ENCODE measurements at regions not wholly inside any gene's neighbourhood (a gene's known extent, or its start where the extent isn't known, plus 50 kb on each side); places are given as distances from the start of the nearest gene placed in this dataset.

- DNase-seq (ENCODE audit: extremely low read depth, low read depth): no peak
- no peak for TF ChIP-seq CTCF (IDR thresholded peaks at IDR 0.05; ENCODE audit: low read depth, low read length)
Measured at GRCh38 chr16:8502446-8502845, 87.9 kb downstream of the TMEM114 start.

GRCh38 chr16:8500351-8500750 is 90.0 kb downstream of the TMEM114 start:
- TF ChIP-seq CTCF (IDR thresholded peaks at IDR 0.05; ENCODE audit: low read depth, low read length): no peak

GRCh38 chr16:8496364-8496763 is 93.9 kb downstream of the TMEM114 start:
- no peak for TF ChIP-seq CTCF (IDR thresholded peaks at IDR 0.05; ENCODE audit: low read depth, low read length)
- no peak for DNase-seq (ENCODE audit: extremely low read depth, low read depth)

More at GRCh38 chr16:8500351-8500750, 90.0 kb downstream of the TMEM114 start:
- no peak for DNase-seq (ENCODE audit: extremely low read depth, low read depth)

- DNase-seq (ENCODE audit: extremely low read depth, low read depth): no peak
- no peak for TF ChIP-seq CTCF (IDR thresholded peaks at IDR 0.05; ENCODE audit: low read depth, low read length)
Measured at GRCh38 chr16:8493972-8494371, 96.3 kb downstream of the TMEM114 start.

GRCh38 chr16:8492690-8493089 is 97.6 kb downstream of the TMEM114 start:
- TF ChIP-seq CTCF (IDR thresholded peaks at IDR 0.05; ENCODE audit: low read depth, low read length): no peak

GRCh38 chr16:8489580-8489979 is 100.7 kb downstream of the TMEM114 start:
- no peak for DNase-seq (ENCODE audit: extremely low read depth, low read depth)
- TF ChIP-seq CTCF (IDR thresholded peaks at IDR 0.05; ENCODE audit: low read depth, low read length): no peak

More at GRCh38 chr16:8492690-8493089, 97.6 kb downstream of the TMEM114 start:
- no peak for DNase-seq (ENCODE audit: extremely low read depth, low read depth)

- no peak for DNase-seq (ENCODE audit: extremely low read depth, low read depth)
- TF ChIP-seq CTCF (IDR thresholded peaks at IDR 0.05; ENCODE audit: low read depth, low read length): no peak
Measured at GRCh38 chr16:8486985-8487384, 103.3 kb downstream of the TMEM114 start.
